CD14-positive monocyte (primary cell): ENCODE measurements at regions not wholly inside any gene's neighbourhood (a gene's known extent, or its start where the extent isn't known, plus 50 kb on each side); places are given as distances from the start of the nearest gene placed in this dataset.

Experiments
- DNase-seq, 3 donors: peaks; one replicate each; pipeline ENCODE4 v3.0.0-alpha.2; 2011 to 2022
- H2AFZ ChIP-seq: 2 replicates; pipeline ENCODE4 v1.6.0; 2012; ENCODE audit warnings: mild to moderate bottlenecking, low read depth, low read length, inconsistent platforms; ENCODE audit not compliant: insufficient read depth, poor library complexity, severe bottlenecking
- H3K27ac ChIP-seq, 2 donors: 1 replicate in 1 of 2; 2 replicates in 1 of 2; pipeline ENCODE4 v1.5.1; 2012 to 2013; ENCODE audit warnings: low read length in 2 of 2, control low read depth in 1 of 2, inconsistent platforms in 1 of 2, low read depth in 1 of 2, mild to moderate bottlenecking in 1 of 2
- H3K27me3 ChIP-seq, 2 donors: one replicate each; pipeline versions ENCODE4 v1.6.0 to v1.6.1; 2011 to 2013; ENCODE audit warnings: low read length in 2 of 2; ENCODE audit not compliant: control insufficient read depth in 2 of 2, insufficient read depth in 2 of 2
- H3K36me3 ChIP-seq, 2 donors: replicated peaks in 1 of 2; 1 replicate in 1 of 2; 2 replicates in 1 of 2; pipeline versions ENCODE4 v1.5.1 to v1.6.1; 2012 to 2013; ENCODE audit warnings: low read length in 2 of 2, control low read depth in 1 of 2, inconsistent platforms in 1 of 2, mild to moderate bottlenecking in 1 of 2; ENCODE audit not compliant: insufficient read depth in 2 of 2, control insufficient read depth in 1 of 2
- H3K4me1 ChIP-seq, 2 donors: 1 replicate in 1 of 2; 2 replicates in 1 of 2; pipeline versions ENCODE4 v1.5.1 to v1.6.1; 2012 to 2013; ENCODE audit warnings: low read length in 2 of 2, control low read depth in 1 of 2, inconsistent platforms in 1 of 2, mild to moderate bottlenecking in 1 of 2, moderate library complexity in 1 of 2; ENCODE audit not compliant: insufficient read depth in 2 of 2, control insufficient read depth in 1 of 2
- H3K4me2 ChIP-seq: replicated peaks from 2 replicates; pipeline ENCODE3; 2012; ENCODE audit warnings: low read length, moderate library complexity, mild to moderate bottlenecking; ENCODE audit not compliant: poor library complexity, severe bottlenecking; ENCODE audit errors: extremely low read depth
- H3K4me3 ChIP-seq, 3 experiments: fragments of 200-600 bp in 1 of 3; sonication (generic) in 1 of 3; replicated peaks in 1 of 3; 1 replicate in 2 of 3; 2 replicates in 1 of 3; pipeline ENCODE4 v1.5.1; 2011 to 2013; ENCODE audit warnings: low read length in 3 of 3, mild to moderate bottlenecking in 3 of 3, control low read depth in 2 of 3, low read depth in 2 of 3, inconsistent platforms in 1 of 3, moderate library complexity in 1 of 3
- H3K79me2 ChIP-seq: 2 replicates; pipeline ENCODE4 v1.6.0; 2012; ENCODE audit warnings: mild to moderate bottlenecking, control low read depth, inconsistent platforms, low read length, moderate library complexity; ENCODE audit not compliant: insufficient read depth
- H3K9ac ChIP-seq: 2 replicates; pipeline ENCODE4 v1.6.0; 2017; ENCODE audit warnings: low read length, mild to moderate bottlenecking; ENCODE audit not compliant: insufficient read depth, poor library complexity, severe bottlenecking
- H3K9me3 ChIP-seq, 2 donors: replicated peaks in 1 of 2; 1 replicate in 1 of 2; 2 replicates in 1 of 2; pipeline versions ENCODE4 v1.5.1 to v1.6.1; 2012 to 2013; ENCODE audit warnings: low read length in 2 of 2, control low read depth in 1 of 2; ENCODE audit not compliant: control insufficient read depth in 1 of 2, insufficient read depth in 1 of 2
- H4K20me1 ChIP-seq: 2 replicates; pipeline ENCODE4 v1.6.0; 2012; ENCODE audit warnings: mild to moderate bottlenecking, low read length, control low read depth, moderate library complexity; ENCODE audit not compliant: insufficient read depth
- H3K27ac Mint-ChIP-seq, 7 donors: one replicate each; pipeline ENCODE4 v1.8.0; 2020; ENCODE audit warnings: mild to moderate bottlenecking in 7 of 7, mixed read lengths in 7 of 7, moderate library complexity in 6 of 7, inconsistent platforms in 2 of 7
- H3K27me3 Mint-ChIP-seq, 3 donors: one replicate each; pipeline ENCODE4 v1.8.0; 2021 to 2022; ENCODE audit warnings: low read depth in 3 of 3, mild to moderate bottlenecking in 3 of 3, mixed read lengths in 3 of 3, moderate library complexity in 3 of 3, inconsistent platforms in 1 of 3
- H3K36me3 Mint-ChIP-seq, 2 donors: one replicate each; pipeline ENCODE4 v1.8.0; 2020; ENCODE audit warnings: mixed read lengths in 2 of 2, inconsistent platforms in 1 of 2, mild to moderate bottlenecking in 1 of 2
- H3K4me1 Mint-ChIP-seq: one replicate; pipeline ENCODE4 v1.8.0; 2020; ENCODE audit warnings: mild to moderate bottlenecking, mixed read lengths
- H3K4me3 Mint-ChIP-seq, 2 donors: one replicate each; pipeline ENCODE4 v1.8.0; 2020; ENCODE audit warnings: mild to moderate bottlenecking in 2 of 2, mixed read lengths in 2 of 2, moderate library complexity in 1 of 2
- H3K9me3 Mint-ChIP-seq, 7 donors: one replicate each; pipeline ENCODE4 v1.8.0; 2020 to 2022; ENCODE audit warnings: mixed read lengths in 7 of 7, mild to moderate bottlenecking in 6 of 7, moderate library complexity in 6 of 7, inconsistent platforms in 2 of 7
- CTCF ChIP-seq: fragments of 200-600 bp; IDR thresholded peaks from one replicate; pipeline ENCODE4 v1.8.0; 2022; ENCODE audit warnings: antibody characterized with exemption, mild to moderate bottlenecking
- WGBS: methylation state at CpG from one replicate; pipeline ENCODE4 v1.1.5; 2013; ENCODE audit warnings: missing lambda C conversion rate; ENCODE audit not compliant: insufficient coverage; 5-methylcytosine and 5-hydroxymethylcytosine counted together
- intact Hi-C, 2 donors: fragments of 100-400 bp; cut with micrococcal nuclease; formaldehyde crosslinking; loops; one replicate each; pipeline versions ENCODE4 v1.15.0 to v1.15.1; 2023

GRCh38 chr13:103884101-103884723, 818.0 kb upstream of the SLC10A2 start:
- H3K79me2 ChIP-seq: no peaks in the 10 kb centered on the region
- H3K27me3 ChIP-seq: no peaks in the 10 kb centered on the region
- H3K27me3 Mint-ChIP-seq: no peaks in the 10 kb centered on the region
- H3K4me3 Mint-ChIP-seq: no peak overlapping the region
- H3K36me3 ChIP-seq: no peaks in the 10 kb centered on the region
- intact Hi-C loops: no loop called here
- H3K9ac ChIP-seq: no peak overlapping the region
- H2AFZ ChIP-seq: no peak overlapping the region
- no peaks in the 10 kb centered on the region for H3K4me1 ChIP-seq
- H3K4me3 ChIP-seq: no peak overlapping the region
- no peaks in the 10 kb centered on the region for H3K4me1 Mint-ChIP-seq
- no peaks in the 10 kb centered on the region for H3K9me3 ChIP-seq
- no peaks in the 10 kb centered on the region for H4K20me1 ChIP-seq
- no peaks in the 10 kb centered on the region for H3K9me3 Mint-ChIP-seq
- H3K4me2 ChIP-seq: no peak overlapping the region
- no peak for TF ChIP-seq CTCF
- H3K27ac ChIP-seq: no peak overlapping the region
- H3K27ac Mint-ChIP-seq: no peak overlapping the region
- DNase-seq: no peak
- no CpG with 5 or more reads among the region's 7 CpGs for WGBS
- H3K36me3 Mint-ChIP-seq: no peaks in the 10 kb centered on the region

- H3K4me1 Mint-ChIP-seq: no peaks in the 10 kb centered on the region
- H3K27me3 Mint-ChIP-seq: no peaks in the 10 kb centered on the region
- H3K4me1 ChIP-seq: no peaks in the 10 kb centered on the region
- no peaks in the 10 kb centered on the region for H3K27me3 ChIP-seq
- H3K27ac Mint-ChIP-seq: no peak overlapping the region
- no peak overlapping the region for H3K4me3 ChIP-seq
- DNase-seq: no peak
- no peak overlapping the region for H3K9ac ChIP-seq
- H3K36me3 ChIP-seq: no peaks in the 10 kb centered on the region
- H3K36me3 Mint-ChIP-seq: no peaks in the 10 kb centered on the region
- intact Hi-C loops: no loop called here
- no peaks in the 10 kb centered on the region for H3K9me3 ChIP-seq
- TF ChIP-seq CTCF: no peak
- H4K20me1 ChIP-seq: no peaks in the 10 kb centered on the region
- WGBS: 94% methylated on average over 8 of the region's 8 CpGs
- H3K4me3 Mint-ChIP-seq: no peak overlapping the region
- H3K4me2 ChIP-seq: no peak overlapping the region
- no peaks in the 10 kb centered on the region for H3K9me3 Mint-ChIP-seq
- no peaks in the 10 kb centered on the region for H3K79me2 ChIP-seq
- no peak overlapping the region for H2AFZ ChIP-seq
- no peak overlapping the region for H3K27ac ChIP-seq
These were observed 817.5 kb upstream of the SLC10A2 start for GRCh38 chr13:103883698-103884097.
